Activated CD4-positive, alpha-beta T cell treated with anti-CD3 and anti-CD28 coated beads for 1 hour (primary cell): ENCODE measurements at regions not wholly inside any gene's neighbourhood (a gene's known extent, or its start where the extent isn't known, plus 50 kb on each side); places are given as distances from the start of the nearest gene placed in this dataset.
"Not testable (repeated sequence)": the region's sequence is repeated elsewhere in the genome, so short reads cannot be mapped to it uniquely, and the experiment has no call there.

Experiments used
- DNase-seq: peaks from one replicate; pipeline ENCODE4 v3.0.0-alpha.2; 2020

- DNase-seq, result no peak
These were observed 112.0 kb downstream of the UTRN start for GRCh38 chr6:144397141-144397540.

DNA sequence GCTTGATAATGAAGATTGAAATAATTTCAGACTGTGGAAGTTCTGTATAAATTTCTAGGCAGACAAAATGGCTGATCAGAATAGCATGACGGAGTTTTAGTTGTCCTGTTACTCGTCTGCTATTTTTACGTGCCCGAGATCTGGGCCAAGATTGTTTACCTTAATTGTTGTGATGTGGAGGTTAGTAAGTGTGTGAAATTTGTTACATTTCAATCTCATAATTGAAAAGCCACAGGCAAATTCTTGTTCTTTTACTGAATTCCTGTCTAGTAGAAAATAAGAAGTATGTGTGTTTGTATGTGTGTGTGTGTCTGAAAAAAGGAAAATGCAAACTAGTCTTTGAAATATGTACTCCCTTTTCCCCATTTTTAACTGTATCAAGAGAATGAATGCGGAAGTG lies 115.2 kb downstream of the UTRN start:
- no peak for DNase-seq

- DNase-seq, result no peak
These were observed 116.9 kb downstream of the UTRN start for GRCh38 chr6:144401736-144402733.

DNA sequence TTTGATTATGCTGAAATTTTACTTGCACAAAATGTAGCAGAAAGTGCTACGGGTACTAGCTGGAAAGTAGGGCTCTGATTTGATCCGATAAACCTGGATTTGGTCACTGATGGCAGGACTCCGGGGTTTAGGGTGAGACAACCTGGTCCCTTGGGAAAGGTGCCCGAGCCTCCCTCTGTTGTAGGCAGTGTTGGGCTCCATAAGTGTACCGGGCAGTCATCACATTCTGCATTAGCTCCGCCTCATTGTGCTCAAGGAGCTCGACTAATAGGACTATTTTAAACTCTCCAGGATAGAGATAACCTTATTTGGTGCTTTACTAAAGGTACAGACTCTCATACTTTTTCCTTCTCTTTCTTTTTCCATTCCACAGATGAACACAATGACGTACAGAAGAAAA lies 117.6 kb downstream of the UTRN start:
- no peak for DNase-seq

GRCh38 chr6:144405163-144405562 lies 120.0 kb downstream of the UTRN start:
- DNase-seq, result no peak

- no peak for DNase-seq
These were observed 121.7 kb downstream of the UTRN start for GRCh38 chr6:144406796-144407195.

DNA sequence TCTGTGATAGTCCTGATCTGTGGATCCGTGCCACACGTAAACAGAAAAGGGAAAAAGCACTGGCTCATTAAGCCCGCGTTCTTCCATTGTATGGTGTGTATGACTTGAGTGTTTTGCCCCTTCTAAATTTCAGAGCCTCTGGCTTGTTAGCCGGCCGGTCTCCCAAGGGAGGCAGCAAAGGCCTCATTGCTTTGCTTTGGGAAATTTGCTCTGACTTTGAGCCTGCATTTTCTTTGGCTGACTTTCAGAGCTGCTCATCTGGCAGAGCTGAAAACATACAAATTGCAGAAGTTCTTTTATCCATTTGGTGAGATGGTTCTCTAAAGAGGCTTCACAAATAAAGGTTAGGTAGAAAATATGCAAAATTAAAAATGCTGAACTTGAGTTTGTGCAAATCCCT lies 123.0 kb downstream of the UTRN start:
- DNase-seq, result no peak

GRCh38 chr6:144410059-144410458 lies 124.9 kb downstream of the UTRN start:
- DNase-seq, result no peak

DNA sequence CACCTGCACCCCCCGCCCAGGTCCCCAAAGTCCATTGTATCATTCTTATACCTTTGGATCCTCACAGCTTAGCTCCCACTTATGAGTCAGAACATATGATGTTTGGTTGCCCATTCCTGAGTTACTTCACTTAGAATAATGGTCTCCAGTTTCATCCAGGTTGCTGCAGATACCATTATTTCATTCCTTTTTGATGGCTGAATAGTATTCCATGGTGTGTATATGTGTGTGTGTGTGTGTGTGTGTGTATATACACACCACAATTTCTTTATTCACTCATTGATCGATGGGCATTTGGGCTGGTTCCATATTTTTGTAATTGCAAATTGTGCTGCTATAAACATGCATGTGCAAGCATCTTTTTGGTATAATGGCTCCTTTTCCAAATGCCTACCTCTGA lies 125.4 kb downstream of the UTRN start:
- DNase-seq, result not testable (repeated sequence)

DNA sequence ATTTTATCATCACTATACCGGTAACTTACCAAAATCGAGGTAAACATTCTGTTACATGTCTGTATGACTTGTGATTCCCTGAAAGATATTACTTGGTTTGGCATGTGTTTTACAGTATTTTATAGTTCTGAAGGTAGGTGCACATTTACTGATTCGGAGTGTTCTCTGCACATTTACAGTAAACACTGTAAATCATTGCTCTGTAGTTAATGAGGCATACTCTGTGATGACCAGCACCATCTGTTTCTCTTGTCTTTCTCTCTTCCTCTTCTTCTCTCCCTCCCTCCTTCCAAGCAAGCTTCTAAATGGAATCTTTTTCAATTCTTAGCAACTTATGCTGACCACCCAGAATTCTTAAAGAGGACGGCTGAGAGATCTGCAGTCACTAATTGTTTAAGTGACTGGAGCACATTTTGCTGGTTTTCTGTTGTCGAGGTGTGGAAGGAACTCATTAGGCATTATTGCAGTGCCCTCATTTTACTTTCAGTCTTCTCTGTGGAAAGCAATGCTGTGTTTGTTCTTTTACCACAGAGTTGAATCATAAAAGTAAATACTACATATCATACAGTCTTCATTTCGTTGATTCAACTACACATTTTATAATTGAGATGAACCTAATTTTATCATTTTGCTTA lies 126.5 kb downstream of the UTRN start:
- no peak for DNase-seq

DNA sequence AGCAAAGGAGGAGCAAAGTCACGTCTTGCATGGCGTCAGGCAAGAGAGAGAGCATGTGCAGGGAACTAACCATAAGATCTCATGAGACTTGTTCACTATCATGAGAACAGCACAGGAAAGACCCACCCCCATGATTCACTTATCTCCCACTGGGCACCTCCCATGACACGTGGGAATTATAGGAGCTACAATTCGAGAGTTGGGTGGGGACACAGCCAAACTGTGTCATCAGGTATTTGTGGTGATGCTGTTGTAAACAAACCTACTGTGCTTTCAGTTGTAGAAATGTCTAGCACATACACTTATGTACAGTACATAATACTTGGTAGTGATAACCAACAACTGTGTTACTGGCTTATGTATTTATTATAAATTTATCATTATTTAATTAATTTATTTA lies 128.3 kb downstream of the UTRN start:
- no peak for DNase-seq

- no peak for DNase-seq
These were observed 129.9 kb downstream of the UTRN start for GRCh38 chr6:144415014-144415413.

- no peak for DNase-seq
These were observed 130.7 kb downstream of the UTRN start for GRCh38 chr6:144415835-144416237.

DNA sequence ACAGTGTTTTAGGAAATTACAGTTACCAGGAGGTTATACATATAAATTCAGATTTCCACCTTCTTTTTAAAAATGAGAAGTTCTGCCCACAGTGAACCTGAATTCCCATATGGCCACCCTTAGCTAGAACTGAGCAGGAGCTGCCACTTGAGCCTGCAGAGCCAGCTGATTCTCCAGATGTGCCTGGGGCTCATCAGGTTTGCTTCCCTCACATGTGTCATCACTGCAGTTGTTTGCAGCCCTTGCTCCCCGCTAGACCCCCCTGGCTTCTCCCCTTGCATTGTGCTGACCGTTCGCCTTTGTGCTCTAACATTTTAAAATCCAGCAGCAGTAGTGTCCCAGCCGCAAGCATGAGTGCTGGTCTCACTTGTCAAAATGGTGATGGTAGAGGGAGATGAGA lies 131.1 kb downstream of the UTRN start:
- no peak for DNase-seq

- DNase-seq, result no peak
These were observed 131.6 kb downstream of the UTRN start for GRCh38 chr6:144416773-144417172.

DNA sequence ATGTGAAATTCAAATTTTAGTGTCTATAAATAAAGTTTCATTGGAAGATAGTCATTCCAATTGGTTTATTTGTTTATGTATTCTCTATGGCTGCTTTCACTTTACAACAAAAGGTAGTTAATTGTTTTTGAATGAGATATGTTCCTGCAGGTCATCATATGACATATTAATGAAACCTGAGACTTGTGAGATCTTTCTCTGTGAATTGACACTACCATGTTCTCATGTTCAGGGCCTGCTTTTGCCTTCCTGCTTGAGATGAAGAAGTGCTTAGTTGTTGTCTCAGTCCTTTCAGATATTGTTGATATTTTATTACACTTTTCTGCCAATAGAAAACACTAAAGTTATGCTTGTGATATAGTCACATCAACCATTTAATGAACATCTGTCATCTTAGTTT lies 132.5 kb downstream of the UTRN start:
- DNase-seq, result no peak

GRCh38 chr6:144418959-144419545 lies 133.9 kb downstream of the UTRN start:
- no peak for DNase-seq

DNA sequence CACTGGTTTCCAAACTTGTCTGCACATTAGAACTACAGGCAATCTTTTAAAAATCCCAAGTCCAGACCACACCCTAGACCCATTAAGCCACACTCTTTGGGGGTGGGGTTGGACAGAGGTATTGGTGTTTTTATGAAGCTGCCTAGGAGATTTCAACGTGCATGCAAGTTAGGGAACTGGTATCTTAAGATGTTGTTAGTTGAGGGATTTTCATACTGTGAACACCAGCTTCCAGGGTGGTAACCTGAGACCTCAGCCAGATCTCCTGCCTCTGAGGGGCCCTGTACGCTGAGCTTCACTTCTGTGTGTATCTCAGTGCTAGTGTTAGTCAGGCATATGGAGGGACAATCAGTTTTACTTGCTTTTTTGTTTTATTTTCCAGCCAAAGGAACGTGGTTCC lies 138.0 kb downstream of the UTRN start:
- DNase-seq, result no peak

- no peak for DNase-seq
These were observed 144.6 kb downstream of the UTRN start for GRCh38 chr6:144429753-144430152.

DNA sequence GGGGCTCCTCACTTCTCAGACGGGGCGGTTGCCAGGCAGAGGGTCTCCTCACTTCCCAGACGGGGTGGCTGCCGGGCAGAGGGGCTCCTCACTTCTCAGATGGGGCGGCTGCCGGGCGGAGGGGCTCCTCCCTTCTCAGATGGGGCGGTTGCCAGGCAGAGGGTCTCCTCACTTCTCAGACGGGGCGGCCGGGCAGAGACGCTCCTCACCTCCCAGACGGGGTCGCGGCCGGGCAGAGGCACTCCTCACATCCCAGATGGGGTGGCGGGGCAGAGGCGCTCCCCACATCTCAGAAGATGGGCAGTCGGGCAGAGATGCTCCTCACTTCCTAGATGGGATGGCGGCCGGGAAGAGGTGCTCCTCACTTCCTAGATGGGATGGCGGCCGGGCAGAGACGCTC lies 148.3 kb downstream of the UTRN start:
- not testable (repeated sequence) for DNase-seq

DNA sequence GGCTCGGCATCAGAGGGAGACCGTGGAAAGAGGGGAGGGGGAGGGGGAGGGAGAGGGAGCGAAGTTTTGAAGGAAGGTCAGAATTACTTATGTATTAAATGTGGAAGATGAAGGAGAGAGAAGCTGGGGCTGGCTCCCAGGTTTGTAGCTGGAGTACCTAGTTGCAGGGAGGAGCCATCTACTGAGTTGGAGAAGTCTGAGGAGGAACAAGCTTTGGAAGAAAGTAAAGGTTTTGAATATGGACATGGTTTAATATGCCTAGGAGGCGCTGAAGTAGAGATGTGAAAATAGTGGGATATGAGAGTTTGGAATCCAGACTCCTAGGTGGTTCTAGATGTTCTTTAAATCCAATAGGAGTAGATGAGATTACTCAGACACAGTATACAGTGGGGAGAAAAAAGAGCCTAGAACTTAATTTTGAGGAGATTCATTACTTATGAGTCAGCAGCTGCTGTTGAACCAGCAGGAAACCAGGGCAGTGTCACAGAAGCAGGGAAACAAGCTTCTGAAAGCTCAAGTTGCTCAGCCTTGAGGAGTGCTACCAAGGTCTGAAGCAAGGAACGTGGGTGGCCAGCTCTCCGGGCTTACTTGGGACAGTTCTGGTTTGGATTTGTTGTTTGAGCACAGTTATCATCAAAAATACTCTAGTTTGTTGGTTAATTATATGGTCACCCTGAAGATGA lies 149.3 kb downstream of the UTRN start:
- DNase-seq, result no peak

GRCh38 chr6:144435602-144436426 lies 150.7 kb downstream of the UTRN start:
- DNase-seq, result no peak
